Stimulated activated CD4-positive, alpha-beta T cell treated with anti-CD3 and anti-CD28 coated beads, Interleukin-1b, Interleukin-23, amount 100 ng/mL, for 48 hours (primary cell): ENCODE measurements at regions not wholly inside any gene's neighbourhood (a gene's known extent, or its start where the extent isn't known, plus 50 kb on each side); places are given as distances from the start of the nearest gene placed in this dataset.

Experiments
- DNase-seq: peaks from one replicate; pipeline ENCODE4 v3.0.0-alpha.2; 2020

- no peak for DNase-seq
Measured at GRCh38 chr1:94640125-94640524, 98.6 kb upstream of the F3 start.

GRCh38 chr1:94637121-94637520, 95.6 kb upstream of the F3 start:
- no peak for DNase-seq

GRCh38 chr1:94636624-94637023, 95.1 kb upstream of the F3 start:
- no peak for DNase-seq

- DNase-seq = no peak
Measured at GRCh38 chr1:94636100-94636499, 94.5 kb upstream of the F3 start.

- no peak for DNase-seq
Measured at GRCh38 chr1:94634977-94635416, 93.4 kb upstream of the F3 start.

GRCh38 chr1:94633051-94633450, 91.5 kb upstream of the F3 start:
- DNase-seq = no peak

- no peak for DNase-seq
Measured at GRCh38 chr1:94629259-94630181, 88.0 kb upstream of the F3 start.

GRCh38 chr1:94628499-94628843, 86.9 kb upstream of the F3 start:
- DNase-seq = no peak

GRCh38 chr1:94627771-94628498, 86.4 kb upstream of the F3 start:
- no peak for DNase-seq

GRCh38 chr1:94624203-94624602, 82.6 kb upstream of the F3 start:
- no peak for DNase-seq

GRCh38 chr1:94623560-94624148, 82.1 kb upstream of the F3 start:
- DNase-seq = no peak

- no peak for DNase-seq
Measured at GRCh38 chr1:94622757-94623156, 81.2 kb upstream of the F3 start.

- no peak for DNase-seq
Measured at GRCh38 chr1:94621802-94622201, 80.2 kb upstream of the F3 start.

GRCh38 chr1:94621395-94621794, 79.8 kb upstream of the F3 start:
- no peak for DNase-seq

GRCh38 chr1:94620345-94621031, 78.9 kb upstream of the F3 start:
- DNase-seq = no peak

- no peak for DNase-seq
Measured at GRCh38 chr1:94619731-94620130, 78.2 kb upstream of the F3 start.

- DNase-seq = no peak
Measured at GRCh38 chr1:94617957-94618739, 76.6 kb upstream of the F3 start.

GRCh38 chr1:94617134-94617805, 75.7 kb upstream of the F3 start:
- DNase-seq = no peak

GRCh38 chr1:94616506-94616905, 74.9 kb upstream of the F3 start:
- no peak for DNase-seq

GRCh38 chr1:94614996-94615395, 73.4 kb upstream of the F3 start:
- no peak for DNase-seq

- DNase-seq = no peak
Measured at GRCh38 chr1:94614168-94614815, 72.7 kb upstream of the F3 start.
